H9 (cell line): ENCODE measurements at regions not wholly inside any gene's neighbourhood (a gene's known extent, or its start where the extent isn't known, plus 50 kb on each side); places are given as distances from the start of the nearest gene placed in this dataset.

Experiments used
- DNase-seq: peaks from one replicate; pipeline ENCODE4 v3.0.0-alpha.2; 2017
- H2AFZ ChIP-seq: one replicate; pipeline ENCODE4 v1.6.1; 2013; ENCODE audit warnings: mild to moderate bottlenecking, low read length, control low read depth, moderate library complexity
- H2AK5ac ChIP-seq: 2 replicates; pipeline ENCODE4 v1.6.1; 2013; ENCODE audit warnings: low read length, control low read depth, mixed read lengths; ENCODE audit not compliant: insufficient read length
- H2BK120ac ChIP-seq: one replicate; pipeline ENCODE4 v1.6.1; 2013; ENCODE audit warnings: low read depth, mild to moderate bottlenecking, low read length, control low read depth, inconsistent platforms; ENCODE audit not compliant: poor library complexity, severe bottlenecking
- H2BK12ac ChIP-seq: 2 replicates; pipeline ENCODE4 v1.6.1; 2013; ENCODE audit warnings: low read length, control low read depth, mixed read lengths, low read depth; ENCODE audit not compliant: insufficient read length
- H2BK15ac ChIP-seq: 2 replicates; pipeline ENCODE4 v1.6.1; 2013; ENCODE audit warnings: low read depth, low read length, control low read depth
- H2BK20ac ChIP-seq: one replicate; pipeline ENCODE4 v1.6.1; 2013; ENCODE audit warnings: low read depth, mild to moderate bottlenecking, low read length, control low read depth, inconsistent platforms; ENCODE audit not compliant: poor library complexity, severe bottlenecking
- H2BK5ac ChIP-seq: 2 replicates; pipeline ENCODE4 v1.6.1; 2013; ENCODE audit warnings: low read length, control low read depth, mixed read lengths; ENCODE audit not compliant: insufficient read length
- H3K14ac ChIP-seq: 2 replicates; pipeline ENCODE4 v1.6.1; 2013; ENCODE audit warnings: low read length, control low read depth; ENCODE audit not compliant: insufficient read depth
- H3K18ac ChIP-seq: 2 replicates; pipeline ENCODE4 v1.6.1; 2013; ENCODE audit warnings: low read depth, mild to moderate bottlenecking, mixed read lengths, low read length, control low read depth; ENCODE audit not compliant: insufficient read length
- H3K23ac ChIP-seq: 2 replicates; pipeline ENCODE4 v1.6.1; 2013; ENCODE audit warnings: low read length, control low read depth, mixed read lengths, low read depth; ENCODE audit not compliant: insufficient read length
- H3K23me2 ChIP-seq: 2 replicates; pipeline ENCODE4 v1.6.1; 2013; ENCODE audit warnings: low read depth, mild to moderate bottlenecking, mixed read lengths, low read length, control low read depth; ENCODE audit not compliant: insufficient read length, poor library complexity, severe bottlenecking
- H3K27ac ChIP-seq: 2 replicates; pipeline ENCODE4 v1.5.1; 2013; ENCODE audit warnings: low read length, control low read depth, mixed read lengths, low read depth; ENCODE audit not compliant: insufficient read length
- H3K27me3 ChIP-seq: 2 replicates; pipeline ENCODE4 v1.6.1; 2013; ENCODE audit warnings: low read length, control low read depth, inconsistent platforms; ENCODE audit not compliant: insufficient read depth
- H3K4ac ChIP-seq: 2 replicates; pipeline ENCODE4 v1.6.1; 2013; ENCODE audit warnings: low read depth, mild to moderate bottlenecking, control low read depth, inconsistent platforms, low read length, moderate library complexity
- H3K4me1 ChIP-seq: 2 replicates; pipeline ENCODE4 v1.6.1; 2013; ENCODE audit warnings: low read length, control low read depth, inconsistent platforms; ENCODE audit not compliant: insufficient read depth
- H3K4me2 ChIP-seq: 2 replicates; pipeline ENCODE4 v1.6.1; 2013; ENCODE audit warnings: low read length, control low read depth, mixed read lengths; ENCODE audit not compliant: insufficient read length, insufficient read depth
- H3K56ac ChIP-seq: 2 replicates; pipeline ENCODE4 v1.6.1; 2013; ENCODE audit warnings: low read depth, mild to moderate bottlenecking, mixed read lengths, low read length, control low read depth; ENCODE audit not compliant: insufficient read length
- H3K79me1 ChIP-seq: 2 replicates; pipeline ENCODE4 v1.6.1; 2013; ENCODE audit warnings: low read depth, mild to moderate bottlenecking, moderate library complexity, low read length, control low read depth, inconsistent platforms; ENCODE audit not compliant: insufficient read depth, poor library complexity, severe bottlenecking
- H3K79me2 ChIP-seq: 2 replicates; pipeline ENCODE4 v1.6.1; 2013; ENCODE audit warnings: low read length, control low read depth, inconsistent platforms; ENCODE audit not compliant: insufficient read depth
- H3K9ac ChIP-seq: 2 replicates; pipeline ENCODE4 v1.6.1; 2013; ENCODE audit warnings: low read length, control low read depth, mixed read lengths; ENCODE audit not compliant: insufficient read length; ENCODE audit errors: extremely low read depth
- H3K9me3 ChIP-seq: one replicate; pipeline ENCODE4 v1.6.1; 2013; ENCODE audit warnings: low read depth, low read length, inconsistent platforms; ENCODE audit not compliant: control insufficient read depth
- H3T11ph ChIP-seq: one replicate; pipeline ENCODE4 v1.6.1; 2013; ENCODE audit warnings: mild to moderate bottlenecking, low read length, control low read depth, inconsistent platforms
- H4K20me1 ChIP-seq: one replicate; pipeline ENCODE4 v1.6.1; 2013; ENCODE audit not compliant: control insufficient read depth, insufficient read length, insufficient read depth
- H4K5ac ChIP-seq: 2 replicates; pipeline ENCODE4 v1.6.1; 2013; ENCODE audit warnings: low read depth, mild to moderate bottlenecking, mixed read lengths, low read length, control low read depth; ENCODE audit not compliant: insufficient read length
- H4K8ac ChIP-seq: replicated peaks from 2 replicates; pipeline ENCODE4 v1.6.1; 2013; ENCODE audit warnings: low read length, control low read depth, mixed read lengths, low read depth; ENCODE audit not compliant: insufficient read length
- H4K91ac ChIP-seq: 2 replicates; pipeline ENCODE4 v1.6.1; 2013; ENCODE audit warnings: low read depth, mild to moderate bottlenecking, moderate library complexity, mixed read lengths, low read length, control low read depth; ENCODE audit not compliant: insufficient read length
- H3K27ac Mint-ChIP-seq, 3 experiments: 2 replicates in 2 of 3; 3 replicates in 1 of 3; pipeline ENCODE4 v1.8.0; 2020 to 2021; ENCODE audit warnings: mixed read lengths in 3 of 3, mild to moderate bottlenecking in 1 of 3, moderate library complexity in 1 of 3
- H3K27me3 Mint-ChIP-seq: 2 replicates; pipeline ENCODE4 v1.8.0; 2021; ENCODE audit warnings: low read depth, mild to moderate bottlenecking, moderate library complexity, mixed read lengths
- H3K36me3 Mint-ChIP-seq, 3 experiments: 2 replicates in 2 of 3; 3 replicates in 1 of 3; pipeline ENCODE4 v1.8.0; 2020 to 2021; ENCODE audit warnings: low read depth in 3 of 3, mixed read lengths in 3 of 3; ENCODE audit not compliant: insufficient read depth in 1 of 3
- H3K4me1 Mint-ChIP-seq, 2 experiments: 2 replicates each; pipeline ENCODE4 v1.8.0; 2020; ENCODE audit warnings: mixed read lengths in 2 of 2
- H3K4me3 Mint-ChIP-seq, 2 experiments: 2 replicates in 1 of 2; 3 replicates in 1 of 2; pipeline ENCODE4 v1.8.0; 2020 to 2021; ENCODE audit warnings: mild to moderate bottlenecking in 2 of 2, mixed read lengths in 2 of 2, moderate library complexity in 1 of 2
- H3K9me3 Mint-ChIP-seq, 2 experiments: 2 replicates in 1 of 2; 3 replicates in 1 of 2; pipeline ENCODE4 v1.8.0; 2020; ENCODE audit warnings: mild to moderate bottlenecking in 2 of 2, mixed read lengths in 2 of 2, moderate library complexity in 1 of 2
- CTCF ChIP-seq: fragments of 200-600 bp; sonication (generic); conservative IDR thresholded peaks from 3 replicates; pipeline ENCODE4 v1.8.0; 2021; ENCODE audit warnings: antibody characterized with exemption, mild to moderate bottlenecking
- WGBS: extraction: QIAGEN DNeasy Blood & Tissue Kit; methylation state at CpG from one replicate; pipeline ENCODE4 v1.1.7; 2013; ENCODE audit warnings: missing lambda C conversion rate, low lambda C conversion rate, mixed read lengths; ENCODE audit not compliant: insufficient read length; ENCODE audit errors: extremely low coverage; 5-methylcytosine and 5-hydroxymethylcytosine counted together

- H3K4me3 Mint-ChIP-seq, result no peak overlapping the region
- Histone ChIP-seq H2AK5ac (no peak overlapping the region), H3K27ac (no peak overlapping the region), H2BK120ac (no peak overlapping the region), H2BK5ac (no peak overlapping the region), H3K9ac (no peak overlapping the region), H4K20me1 (no peaks in the 10 kb centered on the region), H3K27me3 (no peaks in the 10 kb centered on the region), H4K8ac (no peak overlapping the region), H2AFZ (no peak overlapping the region), H3K79me2 (no peaks in the 10 kb centered on the region), H3K4ac (no peak overlapping the region), H3K14ac (no peak overlapping the region), H4K5ac (no peak overlapping the region), H2BK20ac (no peak overlapping the region), H3K4me1 (no peaks in the 10 kb centered on the region), H4K91ac (no peak overlapping the region), H3K18ac (no peak overlapping the region), H3K79me1 (no peaks in the 10 kb centered on the region), H3K9me3 (no peaks in the 10 kb centered on the region), H3K23me2 (no peaks in the 10 kb centered on the region), H3K56ac (no peak overlapping the region), H2BK15ac (no peak overlapping the region), H3T11ph (no peak overlapping the region), H3K23ac (no peak overlapping the region), H3K4me2 (no peak overlapping the region), H2BK12ac (no peak overlapping the region)
- no peak overlapping the region for H3K27ac Mint-ChIP-seq
- peaks cover 7 to 15% of the 10 kb centered on the region in 2 experiments; a peak in 3 of 4 replicates for H3K4me1 Mint-ChIP-seq
- peaks cover 7% of the 10 kb centered on the region for H3K27me3 Mint-ChIP-seq
- DNase-seq, result no peak
- TF ChIP-seq CTCF, result no peak
- H3K9me3 Mint-ChIP-seq, result peaks cover 55% of the 10 kb centered on the region in 2 experiments
- no peaks in the 10 kb centered on the region; a peak in 1 of 7 replicates for H3K36me3 Mint-ChIP-seq
- no CpG with 5 or more reads among the region's 4 CpGs for WGBS
These were observed 167.7 kb downstream of the PJA1 start for GRCh38 chrX:68997511-68997910.
